CD14-positive monocyte (primary cell): ENCODE measurements at regions not wholly inside any gene's neighbourhood (a gene's known extent, or its start where the extent isn't known, plus 50 kb on each side); places are given as distances from the start of the nearest gene placed in this dataset.

Source experiments
- DNase-seq, 3 donors: peaks; one replicate each; pipeline ENCODE4 v3.0.0-alpha.2; 2011 to 2022
- H2AFZ ChIP-seq: 2 replicates; pipeline ENCODE4 v1.6.0; 2012; ENCODE audit warnings: mild to moderate bottlenecking, low read depth, low read length, inconsistent platforms; ENCODE audit not compliant: insufficient read depth, poor library complexity, severe bottlenecking
- H3K27ac ChIP-seq, 2 donors: 1 replicate in 1 of 2; 2 replicates in 1 of 2; pipeline ENCODE4 v1.5.1; 2012 to 2013; ENCODE audit warnings: low read length in 2 of 2, control low read depth in 1 of 2, inconsistent platforms in 1 of 2, low read depth in 1 of 2, mild to moderate bottlenecking in 1 of 2
- H3K27me3 ChIP-seq, 2 donors: one replicate each; pipeline versions ENCODE4 v1.6.0 to v1.6.1; 2011 to 2013; ENCODE audit warnings: low read length in 2 of 2; ENCODE audit not compliant: control insufficient read depth in 2 of 2, insufficient read depth in 2 of 2
- H3K36me3 ChIP-seq, 2 donors: replicated peaks in 1 of 2; 1 replicate in 1 of 2; 2 replicates in 1 of 2; pipeline versions ENCODE4 v1.5.1 to v1.6.1; 2012 to 2013; ENCODE audit warnings: low read length in 2 of 2, control low read depth in 1 of 2, inconsistent platforms in 1 of 2, mild to moderate bottlenecking in 1 of 2; ENCODE audit not compliant: insufficient read depth in 2 of 2, control insufficient read depth in 1 of 2
- H3K4me1 ChIP-seq, 2 donors: 1 replicate in 1 of 2; 2 replicates in 1 of 2; pipeline versions ENCODE4 v1.5.1 to v1.6.1; 2012 to 2013; ENCODE audit warnings: low read length in 2 of 2, control low read depth in 1 of 2, inconsistent platforms in 1 of 2, mild to moderate bottlenecking in 1 of 2, moderate library complexity in 1 of 2; ENCODE audit not compliant: insufficient read depth in 2 of 2, control insufficient read depth in 1 of 2
- H3K4me2 ChIP-seq: replicated peaks from 2 replicates; pipeline ENCODE3; 2012; ENCODE audit warnings: low read length, moderate library complexity, mild to moderate bottlenecking; ENCODE audit not compliant: poor library complexity, severe bottlenecking; ENCODE audit errors: extremely low read depth
- H3K4me3 ChIP-seq, 3 experiments: fragments of 200-600 bp in 1 of 3; sonication (generic) in 1 of 3; replicated peaks in 1 of 3; 1 replicate in 2 of 3; 2 replicates in 1 of 3; pipeline ENCODE4 v1.5.1; 2011 to 2013; ENCODE audit warnings: low read length in 3 of 3, mild to moderate bottlenecking in 3 of 3, control low read depth in 2 of 3, low read depth in 2 of 3, inconsistent platforms in 1 of 3, moderate library complexity in 1 of 3
- H3K79me2 ChIP-seq: 2 replicates; pipeline ENCODE4 v1.6.0; 2012; ENCODE audit warnings: mild to moderate bottlenecking, control low read depth, inconsistent platforms, low read length, moderate library complexity; ENCODE audit not compliant: insufficient read depth
- H3K9ac ChIP-seq: 2 replicates; pipeline ENCODE4 v1.6.0; 2017; ENCODE audit warnings: low read length, mild to moderate bottlenecking; ENCODE audit not compliant: insufficient read depth, poor library complexity, severe bottlenecking
- H3K9me3 ChIP-seq, 2 donors: replicated peaks in 1 of 2; 1 replicate in 1 of 2; 2 replicates in 1 of 2; pipeline versions ENCODE4 v1.5.1 to v1.6.1; 2012 to 2013; ENCODE audit warnings: low read length in 2 of 2, control low read depth in 1 of 2; ENCODE audit not compliant: control insufficient read depth in 1 of 2, insufficient read depth in 1 of 2
- H4K20me1 ChIP-seq: 2 replicates; pipeline ENCODE4 v1.6.0; 2012; ENCODE audit warnings: mild to moderate bottlenecking, low read length, control low read depth, moderate library complexity; ENCODE audit not compliant: insufficient read depth
- H3K27ac Mint-ChIP-seq, 7 donors: one replicate each; pipeline ENCODE4 v1.8.0; 2020; ENCODE audit warnings: mild to moderate bottlenecking in 7 of 7, mixed read lengths in 7 of 7, moderate library complexity in 6 of 7, inconsistent platforms in 2 of 7
- H3K27me3 Mint-ChIP-seq, 3 donors: one replicate each; pipeline ENCODE4 v1.8.0; 2021 to 2022; ENCODE audit warnings: low read depth in 3 of 3, mild to moderate bottlenecking in 3 of 3, mixed read lengths in 3 of 3, moderate library complexity in 3 of 3, inconsistent platforms in 1 of 3
- H3K36me3 Mint-ChIP-seq, 2 donors: one replicate each; pipeline ENCODE4 v1.8.0; 2020; ENCODE audit warnings: mixed read lengths in 2 of 2, inconsistent platforms in 1 of 2, mild to moderate bottlenecking in 1 of 2
- H3K4me1 Mint-ChIP-seq: one replicate; pipeline ENCODE4 v1.8.0; 2020; ENCODE audit warnings: mild to moderate bottlenecking, mixed read lengths
- H3K4me3 Mint-ChIP-seq, 2 donors: one replicate each; pipeline ENCODE4 v1.8.0; 2020; ENCODE audit warnings: mild to moderate bottlenecking in 2 of 2, mixed read lengths in 2 of 2, moderate library complexity in 1 of 2
- H3K9me3 Mint-ChIP-seq, 7 donors: one replicate each; pipeline ENCODE4 v1.8.0; 2020 to 2022; ENCODE audit warnings: mixed read lengths in 7 of 7, mild to moderate bottlenecking in 6 of 7, moderate library complexity in 6 of 7, inconsistent platforms in 2 of 7
- WGBS: methylation state at CpG from one replicate; pipeline ENCODE4 v1.1.5; 2013; ENCODE audit warnings: missing lambda C conversion rate; ENCODE audit not compliant: insufficient coverage; 5-methylcytosine and 5-hydroxymethylcytosine counted together
- intact Hi-C, 2 donors: fragments of 100-400 bp; cut with micrococcal nuclease; formaldehyde crosslinking; loops; one replicate each; pipeline versions ENCODE4 v1.15.0 to v1.15.1; 2023
- TF ChIP-seq, protein P1 (sequence below): fragments of 200-600 bp; IDR thresholded peaks from one replicate; pipeline ENCODE4 v1.8.0; 2022; ENCODE audit warnings: antibody characterized with exemption, mild to moderate bottlenecking

- no peak overlapping the region for H3K4me2 ChIP-seq
- TF ChIP-seq, protein P1, sequence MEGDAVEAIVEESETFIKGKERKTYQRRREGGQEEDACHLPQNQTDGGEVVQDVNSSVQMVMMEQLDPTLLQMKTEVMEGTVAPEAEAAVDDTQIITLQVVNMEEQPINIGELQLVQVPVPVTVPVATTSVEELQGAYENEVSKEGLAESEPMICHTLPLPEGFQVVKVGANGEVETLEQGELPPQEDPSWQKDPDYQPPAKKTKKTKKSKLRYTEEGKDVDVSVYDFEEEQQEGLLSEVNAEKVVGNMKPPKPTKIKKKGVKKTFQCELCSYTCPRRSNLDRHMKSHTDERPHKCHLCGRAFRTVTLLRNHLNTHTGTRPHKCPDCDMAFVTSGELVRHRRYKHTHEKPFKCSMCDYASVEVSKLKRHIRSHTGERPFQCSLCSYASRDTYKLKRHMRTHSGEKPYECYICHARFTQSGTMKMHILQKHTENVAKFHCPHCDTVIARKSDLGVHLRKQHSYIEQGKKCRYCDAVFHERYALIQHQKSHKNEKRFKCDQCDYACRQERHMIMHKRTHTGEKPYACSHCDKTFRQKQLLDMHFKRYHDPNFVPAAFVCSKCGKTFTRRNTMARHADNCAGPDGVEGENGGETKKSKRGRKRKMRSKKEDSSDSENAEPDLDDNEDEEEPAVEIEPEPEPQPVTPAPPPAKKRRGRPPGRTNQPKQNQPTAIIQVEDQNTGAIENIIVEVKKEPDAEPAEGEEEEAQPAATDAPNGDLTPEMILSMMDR: no peak
- intact Hi-C loops: no loop called here
- H3K9me3 Mint-ChIP-seq: peaks cover 3 to 10% (median 6%) of the 10 kb centered on the region in 7 donors
- no peaks in the 10 kb centered on the region for H3K4me1 Mint-ChIP-seq
- H2AFZ ChIP-seq: no peak overlapping the region
- no peaks in the 10 kb centered on the region for H3K79me2 ChIP-seq
- WGBS: 88% methylated on average over 6 of the region's 8 CpGs
- H3K4me3 ChIP-seq: no peak overlapping the region
- H3K27ac Mint-ChIP-seq: no peak overlapping the region
- no peak for DNase-seq
- no peaks in the 10 kb centered on the region for H4K20me1 ChIP-seq
- no peaks in the 10 kb centered on the region for H3K36me3 ChIP-seq
- H3K9ac ChIP-seq: no peak overlapping the region
- peaks cover 2 to 4% of the 10 kb centered on the region in 2 donors for H3K27me3 ChIP-seq
- peaks cover 0 to 3% of the 10 kb centered on the region in 2 donors for H3K9me3 ChIP-seq
- H3K27me3 Mint-ChIP-seq: peaks cover 0 to 9% (median 9%) of the 10 kb centered on the region in 3 donors
- no peak overlapping the region for H3K27ac ChIP-seq
- H3K4me3 Mint-ChIP-seq: no peak overlapping the region
- H3K4me1 ChIP-seq: no peaks in the 10 kb centered on the region
- H3K36me3 Mint-ChIP-seq: no peaks in the 10 kb centered on the region
Measured at GRCh38 chr2:173513107-173513727, 158.5 kb downstream of the CDCA7 start.

- no peak overlapping the region for H3K4me3 Mint-ChIP-seq
- no CpG with 5 or more reads among the region's 2 CpGs for WGBS
- Histone ChIP-seq H3K9ac (no peak overlapping the region), H3K27ac (no peak overlapping the region), H3K36me3 (no peaks in the 10 kb centered on the region), H3K4me1 (peaks cover 18 to 19% of the 10 kb centered on the region in 2 donors), H3K27me3 (peaks cover 0 to 2% of the 10 kb centered on the region in 2 donors), H3K4me2 (no peak overlapping the region), H2AFZ (no peak overlapping the region), H3K4me3 (no peak overlapping the region), H3K9me3 (peaks cover 0 to 4% of the 10 kb centered on the region in 2 donors), H4K20me1 (no peaks in the 10 kb centered on the region), H3K79me2 (no peaks in the 10 kb centered on the region)
- peaks cover 4 to 12% (median 6%) of the 10 kb centered on the region in 7 donors for H3K9me3 Mint-ChIP-seq
- no peaks in the 10 kb centered on the region for H3K36me3 Mint-ChIP-seq
- TF ChIP-seq, protein P1: no peak
- no peak for DNase-seq
- peaks cover 3 to 12% (median 12%) of the 10 kb centered on the region in 3 donors for H3K27me3 Mint-ChIP-seq
- H3K27ac Mint-ChIP-seq: no peak overlapping the region
- peaks cover 17% of the 10 kb centered on the region for H3K4me1 Mint-ChIP-seq
- intact Hi-C loops: no loop called here
Measured at GRCh38 chr2:173520918-173521317, 166.2 kb downstream of the CDCA7 start.
